ENCODE measurements at regions not wholly inside any gene's neighbourhood (a gene's known extent, or its start where the extent isn't known, plus 50 kb on each side); places are given as distances from the start of the nearest gene placed in this dataset.

GRCh38 chr15:88365124-88365523, 102.1 kb downstream of the MRPL46 start:
- CTCF ChIA-PET = no interaction called here
- Mint-ChIP-seq H3K4me3 (no peak overlapping the region), H3K36me3 (ENCODE audit: low read depth) (no peaks in the 10 kb centered on the region), H3K27ac (no peak overlapping the region), H3K4me1 (ENCODE audit: low read depth) (no peaks in the 10 kb centered on the region), H3K9me3 (no peaks in the 10 kb centered on the region), H3K27me3 (no peaks in the 10 kb centered on the region)
- intact Hi-C loops (cut with micrococcal nuclease) = no loop called here
- TF ChIP-seq CTCF (IDR thresholded peaks at IDR 0.05) = no peak
- DNase-seq (no peak), ATAC-seq (no peak)
- POLR2A ChIA-PET = no interaction called here

- ATAC-seq = no peak
- Mint-ChIP-seq H3K9me3 (peaks cover 14% of the 10 kb centered on the region), H3K27me3 (peaks cover 8% of the 10 kb centered on the region), H3K4me1 (ENCODE audit: low read depth) (no peaks in the 10 kb centered on the region), H3K36me3 (ENCODE audit: low read depth) (no peaks in the 10 kb centered on the region), H3K27ac (no peak overlapping the region), H3K4me3 (no peak overlapping the region)
- no peak for DNase-seq
- ChIA-PET POLR2A (no interaction called here), CTCF (no interaction called here)
- intact Hi-C loops (cut with micrococcal nuclease) = no loop called here
- no peak for TF ChIP-seq CTCF (IDR thresholded peaks at IDR 0.05)
These were observed 92.2 kb upstream of the NTRK3 start for GRCh38 chr15:88348579-88349230.

GRCh38 chr15:88345962-88346361, 89.4 kb upstream of the NTRK3 start:
- H3K4me3 Mint-ChIP-seq = no peak overlapping the region
- no peak for DNase-seq
- TF ChIP-seq CTCF (IDR thresholded peaks at IDR 0.05) = no peak
- H3K27ac Mint-ChIP-seq = no peak overlapping the region
- intact Hi-C loops (cut with micrococcal nuclease) = no loop called here
- H3K4me1 Mint-ChIP-seq (ENCODE audit: low read depth) = no peaks in the 10 kb centered on the region
- H3K27me3 Mint-ChIP-seq = peaks cover 8% of the 10 kb centered on the region
- POLR2A ChIA-PET = no interaction called here
- no peaks in the 10 kb centered on the region for H3K9me3 Mint-ChIP-seq
- H3K36me3 Mint-ChIP-seq (ENCODE audit: low read depth) = no peaks in the 10 kb centered on the region
- CTCF ChIA-PET = no interaction called here
- ATAC-seq = no peak

GRCh38 chr15:88344786-88345185, 88.2 kb upstream of the NTRK3 start:
- H3K4me3 Mint-ChIP-seq = no peak overlapping the region
- DNase-seq (no peak), ATAC-seq (no peak)
- H3K9me3 Mint-ChIP-seq = no peaks in the 10 kb centered on the region
- CTCF ChIA-PET = no interaction called here
- no peak overlapping the region for H3K27ac Mint-ChIP-seq
- H3K27me3 Mint-ChIP-seq = peaks cover 8% of the 10 kb centered on the region
- TF ChIP-seq CTCF (IDR thresholded peaks at IDR 0.05) = no peak
- no peaks in the 10 kb centered on the region for H3K4me1 Mint-ChIP-seq (ENCODE audit: low read depth)
- H3K36me3 Mint-ChIP-seq (ENCODE audit: low read depth) = no peaks in the 10 kb centered on the region
- POLR2A ChIA-PET = no interaction called here
- intact Hi-C loops (cut with micrococcal nuclease) = no loop called here

- H3K9me3 Mint-ChIP-seq = no peaks in the 10 kb centered on the region
- no peak for ATAC-seq
- no peaks in the 10 kb centered on the region for H3K36me3 Mint-ChIP-seq (ENCODE audit: low read depth)
- no peaks in the 10 kb centered on the region for H3K4me1 Mint-ChIP-seq (ENCODE audit: low read depth)
- H3K4me3 Mint-ChIP-seq = no peak overlapping the region
- intact Hi-C loops (cut with micrococcal nuclease) = no loop called here
- H3K27ac Mint-ChIP-seq = no peak overlapping the region
- TF ChIP-seq CTCF (IDR thresholded peaks at IDR 0.05) = no peak
- ChIA-PET POLR2A (no interaction called here), CTCF (interaction anchor here (0.9 kb wide), 1 partner anchor 108 kb away, joined by 3 read pairs; no protein-coding TSS in a partner anchor)
- peaks cover 5% of the 10 kb centered on the region for H3K27me3 Mint-ChIP-seq
- no peak for DNase-seq
These were observed 86.1 kb upstream of the NTRK3 start for GRCh38 chr15:88342666-88343065.

All from activated CD8-positive, alpha-beta T cell treated with anti-CD3 and anti-CD28 coated beads for 36 hours (primary cell).